ENCODE measurements at regions not wholly inside any gene's neighbourhood (a gene's known extent, or its start where the extent isn't known, plus 50 kb on each side); places are given as distances from the start of the nearest gene placed in this dataset.

- Histone ChIP-seq H3K4me3 (ENCODE audit: low read depth in 1 of 5, low read length in 5 of 5) (no peak overlapping the region), H3K4me1 (ENCODE audit: control insufficient read depth in 5 of 5, insufficient read depth in 5 of 5, low read length in 5 of 5) (peaks cover 10 to 29% (median 25%) of the 10 kb centered on the region in 5 donors), H3K9me3 (ENCODE audit: control insufficient read depth in 5 of 5, low read length in 5 of 5) (no peaks in the 10 kb centered on the region), H3K27me3 (ENCODE audit: control insufficient read depth in 5 of 5, insufficient read depth in 4 of 5, low read length in 5 of 5) (no peaks in the 10 kb centered on the region), H3K36me3 (ENCODE audit: control insufficient read depth in 5 of 5, insufficient read depth in 5 of 5, low read length in 5 of 5) (no peaks in the 10 kb centered on the region), H3K9ac (ENCODE audit: low read length in 5 of 5) (peak overlapping the region in 1 of 5 donors; percentile 32), H3K27ac (ENCODE audit: low read depth, low read length) (no peak overlapping the region)
These were observed 75.0 kb downstream of the PTPDC1 start for GRCh38 chr9:94159069-94159939.

- Histone ChIP-seq H3K27ac (ENCODE audit: low read depth, low read length) (no peak overlapping the region), H3K4me3 (ENCODE audit: low read depth in 1 of 5, low read length in 5 of 5) (no peak overlapping the region), H3K27me3 (ENCODE audit: control insufficient read depth in 5 of 5, insufficient read depth in 4 of 5, low read length in 5 of 5) (no peaks in the 10 kb centered on the region), H3K36me3 (ENCODE audit: control insufficient read depth in 5 of 5, insufficient read depth in 5 of 5, low read length in 5 of 5) (no peaks in the 10 kb centered on the region), H3K9me3 (ENCODE audit: control insufficient read depth in 5 of 5, low read length in 5 of 5) (no peaks in the 10 kb centered on the region), H3K9ac (ENCODE audit: low read length in 5 of 5) (no peak overlapping the region), H3K4me1 (ENCODE audit: control insufficient read depth in 5 of 5, insufficient read depth in 5 of 5, low read length in 5 of 5) (peaks cover 10 to 35% (median 29%) of the 10 kb centered on the region in 5 donors)
These were observed 76.6 kb downstream of the PTPDC1 start for GRCh38 chr9:94160594-94161501.

GRCh38 chr9:94161673-94162072 lies 77.4 kb downstream of the PTPDC1 start:
- no peaks in the 10 kb centered on the region for H3K27me3 ChIP-seq (ENCODE audit: control insufficient read depth in 5 of 5, insufficient read depth in 4 of 5, low read length in 5 of 5)
- H3K36me3 ChIP-seq (ENCODE audit: control insufficient read depth in 5 of 5, insufficient read depth in 5 of 5, low read length in 5 of 5): no peaks in the 10 kb centered on the region
- no peak overlapping the region for H3K27ac ChIP-seq (ENCODE audit: low read depth, low read length)
- no peak overlapping the region for H3K9ac ChIP-seq (ENCODE audit: low read length in 5 of 5)
- H3K4me1 ChIP-seq (ENCODE audit: control insufficient read depth in 5 of 5, insufficient read depth in 5 of 5, low read length in 5 of 5): peaks cover 8 to 31% (median 22%) of the 10 kb centered on the region in 5 donors
- no peaks in the 10 kb centered on the region for H3K9me3 ChIP-seq (ENCODE audit: control insufficient read depth in 5 of 5, low read length in 5 of 5)
- no peak overlapping the region for H3K4me3 ChIP-seq (ENCODE audit: low read depth in 1 of 5, low read length in 5 of 5)

GRCh38 chr9:94164806-94165549 lies 80.7 kb downstream of the PTPDC1 start:
- no peak overlapping the region for H3K27ac ChIP-seq (ENCODE audit: low read depth, low read length)

GRCh38 chr9:94165592-94166235 lies 81.5 kb downstream of the PTPDC1 start:
- H3K27ac ChIP-seq (ENCODE audit: low read depth, low read length): peak overlapping the region; percentile 81
- no peaks in the 10 kb centered on the region for H3K36me3 ChIP-seq (ENCODE audit: control insufficient read depth in 5 of 5, insufficient read depth in 5 of 5, low read length in 5 of 5)
- no peaks in the 10 kb centered on the region for H3K9me3 ChIP-seq (ENCODE audit: control insufficient read depth in 5 of 5, low read length in 5 of 5)
- peak overlapping the region; percentile 61 to 84 (median 68) for H3K4me3 ChIP-seq (ENCODE audit: low read depth in 1 of 5, low read length in 5 of 5)
- no peaks in the 10 kb centered on the region for H3K27me3 ChIP-seq (ENCODE audit: control insufficient read depth in 5 of 5, insufficient read depth in 4 of 5, low read length in 5 of 5)
- peak overlapping the region in 4 of 5 donors; percentile 5 to 96 (median 60) for H3K9ac ChIP-seq (ENCODE audit: low read length in 5 of 5)
- H3K4me1 ChIP-seq (ENCODE audit: control insufficient read depth in 5 of 5, insufficient read depth in 5 of 5, low read length in 5 of 5): peaks cover 0 to 44% (median 40%) of the 10 kb centered on the region in 5 donors

More at GRCh38 chr9:94164806-94165549, 80.7 kb downstream of the PTPDC1 start:
- peak overlapping the region in 3 of 5 donors; percentile 61 to 63 (median 62) for H3K4me3 ChIP-seq (ENCODE audit: low read depth in 1 of 5, low read length in 5 of 5)
- H3K9ac ChIP-seq (ENCODE audit: low read length in 5 of 5): peak overlapping the region in 1 of 5 donors; percentile 25
- no peaks in the 10 kb centered on the region for H3K27me3 ChIP-seq (ENCODE audit: control insufficient read depth in 5 of 5, insufficient read depth in 4 of 5, low read length in 5 of 5)
- H3K4me1 ChIP-seq (ENCODE audit: control insufficient read depth in 5 of 5, insufficient read depth in 5 of 5, low read length in 5 of 5): peaks cover 0 to 38% (median 34%) of the 10 kb centered on the region in 5 donors
- H3K36me3 ChIP-seq (ENCODE audit: control insufficient read depth in 5 of 5, insufficient read depth in 5 of 5, low read length in 5 of 5): no peaks in the 10 kb centered on the region
- no peaks in the 10 kb centered on the region for H3K9me3 ChIP-seq (ENCODE audit: control insufficient read depth in 5 of 5, low read length in 5 of 5)

GRCh38 chr9:94166236-94166975 lies 82.1 kb downstream of the PTPDC1 start:
- peak overlapping the region in 4 of 5 donors; percentile 5 to 96 (median 89) for H3K9ac ChIP-seq (ENCODE audit: low read length in 5 of 5)
- H3K36me3 ChIP-seq (ENCODE audit: control insufficient read depth in 5 of 5, insufficient read depth in 5 of 5, low read length in 5 of 5): no peaks in the 10 kb centered on the region
- H3K9me3 ChIP-seq (ENCODE audit: control insufficient read depth in 5 of 5, low read length in 5 of 5): no peaks in the 10 kb centered on the region
- H3K4me1 ChIP-seq (ENCODE audit: control insufficient read depth in 5 of 5, insufficient read depth in 5 of 5, low read length in 5 of 5): peaks cover 0 to 48% (median 47%) of the 10 kb centered on the region in 5 donors
- peak overlapping the region; percentile 95 for H3K27ac ChIP-seq (ENCODE audit: low read depth, low read length)
- H3K4me3 ChIP-seq (ENCODE audit: low read depth in 1 of 5, low read length in 5 of 5): peak overlapping the region in 4 of 5 donors; percentile 77 to 84 (median 80)
- no peaks in the 10 kb centered on the region for H3K27me3 ChIP-seq (ENCODE audit: control insufficient read depth in 5 of 5, insufficient read depth in 4 of 5, low read length in 5 of 5)

- H3K4me1 ChIP-seq (ENCODE audit: control insufficient read depth in 5 of 5, insufficient read depth in 5 of 5, low read length in 5 of 5): peaks cover 0 to 53% (median 52%) of the 10 kb centered on the region in 5 donors
- no peaks in the 10 kb centered on the region for H3K9me3 ChIP-seq (ENCODE audit: control insufficient read depth in 5 of 5, low read length in 5 of 5)
- H3K4me3 ChIP-seq (ENCODE audit: low read depth in 1 of 5, low read length in 5 of 5): peak overlapping the region; percentile 77 to 84 (median 82)
- H3K27ac ChIP-seq (ENCODE audit: low read depth, low read length): peak overlapping the region; percentile 95
- H3K27me3 ChIP-seq (ENCODE audit: control insufficient read depth in 5 of 5, insufficient read depth in 4 of 5, low read length in 5 of 5): no peaks in the 10 kb centered on the region
- H3K9ac ChIP-seq (ENCODE audit: low read length in 5 of 5): peak overlapping the region; percentile 43 to 92 (median 84)
- no peaks in the 10 kb centered on the region for H3K36me3 ChIP-seq (ENCODE audit: control insufficient read depth in 5 of 5, insufficient read depth in 5 of 5, low read length in 5 of 5)
These were observed 82.7 kb downstream of the PTPDC1 start for GRCh38 chr9:94166976-94167346.

- Histone ChIP-seq H3K9me3 (ENCODE audit: control insufficient read depth in 5 of 5, low read length in 5 of 5) (no peaks in the 10 kb centered on the region), H3K36me3 (ENCODE audit: control insufficient read depth in 5 of 5, insufficient read depth in 5 of 5, low read length in 5 of 5) (no peaks in the 10 kb centered on the region), H3K27ac (ENCODE audit: low read depth, low read length) (peak overlapping the region; percentile 95), H3K9ac (ENCODE audit: low read length in 5 of 5) (peak overlapping the region; percentile 43 to 92 (median 84)), H3K27me3 (ENCODE audit: control insufficient read depth in 5 of 5, insufficient read depth in 4 of 5, low read length in 5 of 5) (no peaks in the 10 kb centered on the region), H3K4me1 (ENCODE audit: control insufficient read depth in 5 of 5, insufficient read depth in 5 of 5, low read length in 5 of 5) (peaks cover 0 to 58% (median 57%) of the 10 kb centered on the region in 5 donors), H3K4me3 (ENCODE audit: low read depth in 1 of 5, low read length in 5 of 5) (peak overlapping the region; percentile 77 to 84 (median 82))
These were observed 83.2 kb downstream of the PTPDC1 start for GRCh38 chr9:94167376-94167890.
